ENCODE measurements at regions not wholly inside any gene's neighbourhood (a gene's known extent, or its start where the extent isn't known, plus 50 kb on each side); places are given as distances from the start of the nearest gene placed in this dataset.

GRCh38 chr3:109440353-109440752 is 103.0 kb upstream of the DPPA4 start:
- ATAC-seq = no peak

GRCh38 chr3:109432833-109433232 is 95.5 kb upstream of the DPPA4 start:
- Histone ChIP-seq H3K27me3 (no peaks in the 10 kb centered on the region), H3K9me3 (no peaks in the 10 kb centered on the region), H3K4me1 (no peaks in the 10 kb centered on the region), H3K36me3 (replicated peaks in 1 of 2; ENCODE audit: insufficient read depth in 1 of 2, low read depth in 2 of 2) (no peaks in the 10 kb centered on the region), H3K4me3 (no peak overlapping the region), H3K27ac (no peak overlapping the region)
- DNase-seq (no peak), ATAC-seq (no peak)
- intact Hi-C loops (cut with DNase I) = no loop called here
- 41 to 42% methylated on average over 3 of the region's 3 CpGs for whole genome bisulfite sequencing, 2 donors
- TF ChIP-seq POLR2A (IDR thresholded peaks at IDR 0.05) (no peak), CTCF (IDR thresholded peaks at IDR 0.05) (no peak)

More at GRCh38 chr3:109440353-109440752, 103.0 kb upstream of the DPPA4 start:
- no peaks in the 10 kb centered on the region for H3K4me1 ChIP-seq
- no peaks in the 10 kb centered on the region for H3K9me3 ChIP-seq
- TF ChIP-seq CTCF (IDR thresholded peaks at IDR 0.05) (no peak), POLR2A (IDR thresholded peaks at IDR 0.05) (no peak)
- no peaks in the 10 kb centered on the region for H3K36me3 ChIP-seq (replicated peaks in 1 of 2; ENCODE audit: insufficient read depth in 1 of 2, low read depth in 2 of 2)
- DNase-seq = no peak
- H3K27me3 ChIP-seq = no peaks in the 10 kb centered on the region
- no peak overlapping the region for H3K27ac ChIP-seq
- 55 to 57% methylated on average over 7 of the region's 7 CpGs for WGBS, 2 donors
- intact Hi-C loops (cut with DNase I) = no loop called here
- no peak overlapping the region for H3K4me3 ChIP-seq

- H3K27me3 ChIP-seq = no peaks in the 10 kb centered on the region
- ATAC-seq (no peak), DNase-seq (no peak)
- no peak overlapping the region for H3K4me3 ChIP-seq
- TF ChIP-seq CTCF (IDR thresholded peaks at IDR 0.05) (no peak), POLR2A (IDR thresholded peaks at IDR 0.05) (no peak)
- no peaks in the 10 kb centered on the region for H3K36me3 ChIP-seq (replicated peaks in 1 of 2; ENCODE audit: insufficient read depth in 1 of 2, low read depth in 2 of 2)
- H3K4me1 ChIP-seq = no peaks in the 10 kb centered on the region
- no peak overlapping the region for H3K27ac ChIP-seq
- intact Hi-C loops (cut with DNase I) = no loop called here
- 64 to 66% methylated on average over 3 to 6 of the region's 6 CpGs for whole genome bisulfite sequencing, 2 donors
- H3K9me3 ChIP-seq = no peaks in the 10 kb centered on the region
These were observed 93.7 kb upstream of the DPPA4 start for GRCh38 chr3:109430911-109431563.

- no peak for ATAC-seq
- DNase-seq = no peak
- H3K27me3 ChIP-seq = no peaks in the 10 kb centered on the region
- no peak overlapping the region for H3K4me3 ChIP-seq
- 55 to 69% methylated on average over 4 of the region's 4 CpGs for WGBS, 2 donors
- intact Hi-C loops (cut with DNase I) = no loop called here
- no peak overlapping the region for H3K27ac ChIP-seq
- TF ChIP-seq CTCF (IDR thresholded peaks at IDR 0.05) (no peak), POLR2A (IDR thresholded peaks at IDR 0.05) (no peak)
- no peaks in the 10 kb centered on the region for H3K36me3 ChIP-seq (replicated peaks in 1 of 2; ENCODE audit: insufficient read depth in 1 of 2, low read depth in 2 of 2)
- H3K4me1 ChIP-seq = no peaks in the 10 kb centered on the region
- H3K9me3 ChIP-seq = no peaks in the 10 kb centered on the region
These were observed 75.7 kb upstream of the DPPA4 start for GRCh38 chr3:109413049-109413448.

- TF ChIP-seq CTCF (IDR thresholded peaks at IDR 0.05) (no peak), POLR2A (IDR thresholded peaks at IDR 0.05) (no peak)
- ATAC-seq = no peak
- 74% methylated on average over 3 of the region's 3 CpGs for WGBS, 2 donors
- intact Hi-C loops (cut with DNase I) = no loop called here
- H3K27ac ChIP-seq = no peak overlapping the region
- no peaks in the 10 kb centered on the region for H3K4me1 ChIP-seq
- no peak overlapping the region for H3K4me3 ChIP-seq
- no peaks in the 10 kb centered on the region for H3K9me3 ChIP-seq
- DNase-seq = no peak
- no peaks in the 10 kb centered on the region for H3K27me3 ChIP-seq
- H3K36me3 ChIP-seq (replicated peaks in 1 of 2; ENCODE audit: insufficient read depth in 1 of 2, low read depth in 2 of 2) = no peaks in the 10 kb centered on the region
These were observed 74.2 kb upstream of the DPPA4 start for GRCh38 chr3:109411547-109411946.
